NCI-H2196 (cell line): ENCODE measurements at regions not wholly inside any gene's neighbourhood (a gene's known extent, or its start where the extent isn't known, plus 50 kb on each side); places are given as distances from the start of the nearest gene placed in this dataset.

Source experiments
- DNase-seq: peaks from one replicate; lab custom pipeline; 2025; ENCODE audit not compliant: unreplicated experiment; lab: John Stamatoyannopoulos, UW

- no peak for DNase-seq
Observed at GRCh38 chr14:101418601-101419000, 142.7 kb upstream of the DIO3 start.

- DNase-seq: no peak
Observed at GRCh38 chr14:101426466-101426865, 134.8 kb upstream of the DIO3 start.

- DNase-seq: no peak
Observed at GRCh38 chr14:101428409-101428808, 132.9 kb upstream of the DIO3 start.

GRCh38 chr14:101435546-101435945 lies 125.7 kb upstream of the DIO3 start:
- no peak for DNase-seq

GRCh38 chr14:101439023-101439422 lies 122.3 kb upstream of the DIO3 start:
- no peak for DNase-seq

GRCh38 chr14:101440496-101440895 lies 120.8 kb upstream of the DIO3 start:
- no peak for DNase-seq

GRCh38 chr14:101441710-101442109 lies 119.6 kb upstream of the DIO3 start:
- no peak for DNase-seq

- no peak for DNase-seq
Observed at GRCh38 chr14:101442451-101442850, 118.8 kb upstream of the DIO3 start.

- no peak for DNase-seq
Observed at GRCh38 chr14:101444116-101444515, 117.2 kb upstream of the DIO3 start.

GRCh38 chr14:101445278-101445677 lies 116.0 kb upstream of the DIO3 start:
- no peak for DNase-seq

- no peak for DNase-seq
Observed at GRCh38 chr14:101446387-101446969, 114.8 kb upstream of the DIO3 start.

- DNase-seq: no peak
Observed at GRCh38 chr14:101449114-101449513, 112.2 kb upstream of the DIO3 start.

GRCh38 chr14:101451166-101451565 lies 110.1 kb upstream of the DIO3 start:
- no peak for DNase-seq

- DNase-seq: no peak
Observed at GRCh38 chr14:101453225-101453624, 108.1 kb upstream of the DIO3 start.

GRCh38 chr14:101454229-101454628 lies 107.1 kb upstream of the DIO3 start:
- DNase-seq: no peak

GRCh38 chr14:101456246-101457175 lies 104.8 kb upstream of the DIO3 start:
- no peak for DNase-seq

GRCh38 chr14:101457301-101457935 lies 103.9 kb upstream of the DIO3 start:
- no peak for DNase-seq

- no peak for DNase-seq
Observed at GRCh38 chr14:101457936-101458740, 103.2 kb upstream of the DIO3 start.

- no peak for DNase-seq
Observed at GRCh38 chr14:101458741-101459550, 102.3 kb upstream of the DIO3 start.

- no peak for DNase-seq
Observed at GRCh38 chr14:101459551-101459900, 101.8 kb upstream of the DIO3 start.
